GM13976 (cell line): ENCODE measurements at regions not wholly inside any gene's neighbourhood (a gene's known extent, or its start where the extent isn't known, plus 50 kb on each side); places are given as distances from the start of the nearest gene placed in this dataset.

ENCODE experiments used
- DNase-seq: peaks from one replicate; pipeline ENCODE4 v3.0.0; 2012; ENCODE audit warnings: low spot score
- CTCF ChIP-seq: IDR thresholded peaks from 2 replicates; pipeline ENCODE4 v1.5.1; 2012; ENCODE audit warnings: borderline replicate concordance, mild to moderate bottlenecking; ENCODE audit not compliant: insufficient read depth; ENCODE audit errors: extremely low read depth, missing control alignments, control extremely low read depth
- in situ Hi-C: fragments of 300-500 bp; cut with MboI; formaldehyde crosslinking; loops from one replicate; pipeline ENCODE4 v1.12.0; 2022; ENCODE audit warnings: low sequenced_read_pairs, mixed read lengths, inconsistent platforms; ENCODE audit not compliant: unreplicated experiment

- in situ Hi-C loops, result no loop called here
- no peak for TF ChIP-seq CTCF
- no peak for DNase-seq
Observed at GRCh38 chr11:122333467-122333866, 217.5 kb upstream of the BLID start.

GRCh38 chr11:122331079-122331478 is 215.1 kb upstream of the BLID start:
- TF ChIP-seq CTCF, result no peak
- no peak for DNase-seq
- in situ Hi-C loops, result no loop called here

GRCh38 chr11:122330279-122330965 is 214.4 kb upstream of the BLID start:
- in situ Hi-C loops, result no loop called here
- TF ChIP-seq CTCF, result no peak
- DNase-seq, result no peak

- in situ Hi-C loops, result no loop called here
- no peak for DNase-seq
- TF ChIP-seq CTCF, result no peak
Observed at GRCh38 chr11:122327528-122327927, 211.5 kb upstream of the BLID start.

- in situ Hi-C loops, result no loop called here
- DNase-seq, result no peak
- no peak for TF ChIP-seq CTCF
Observed at GRCh38 chr11:122323754-122324421, 207.9 kb upstream of the BLID start.

- in situ Hi-C loops, result no loop called here
- no peak for DNase-seq
- TF ChIP-seq CTCF, result no peak
Observed at GRCh38 chr11:122322329-122322728, 206.3 kb upstream of the BLID start.
